ENCODE measurements at regions not wholly inside any gene's neighbourhood (a gene's known extent, or its start where the extent isn't known, plus 50 kb on each side); places are given as distances from the start of the nearest gene placed in this dataset.

DNA sequence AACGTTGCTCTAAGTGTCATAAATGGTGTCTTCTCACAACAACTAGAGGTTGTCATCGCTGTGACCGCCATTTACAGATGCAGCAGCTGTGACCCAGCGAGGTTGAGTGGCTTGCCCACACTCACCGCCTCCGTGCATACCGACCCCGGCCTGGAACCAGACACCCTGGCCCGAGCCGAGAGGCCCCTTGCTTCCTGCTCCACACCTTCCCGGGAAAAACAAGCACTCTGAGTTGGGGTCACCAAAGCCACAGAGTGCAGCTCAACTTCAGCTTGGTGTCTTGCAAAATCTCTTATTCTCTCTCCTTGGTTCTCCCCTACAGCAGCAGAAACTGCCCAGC is 115.7 kb upstream of the PPP2R2D start:
- DNase-seq (ENCODE audit: low read depth in 2 of 2, low spot score in 1 of 2): no peak

DNA sequence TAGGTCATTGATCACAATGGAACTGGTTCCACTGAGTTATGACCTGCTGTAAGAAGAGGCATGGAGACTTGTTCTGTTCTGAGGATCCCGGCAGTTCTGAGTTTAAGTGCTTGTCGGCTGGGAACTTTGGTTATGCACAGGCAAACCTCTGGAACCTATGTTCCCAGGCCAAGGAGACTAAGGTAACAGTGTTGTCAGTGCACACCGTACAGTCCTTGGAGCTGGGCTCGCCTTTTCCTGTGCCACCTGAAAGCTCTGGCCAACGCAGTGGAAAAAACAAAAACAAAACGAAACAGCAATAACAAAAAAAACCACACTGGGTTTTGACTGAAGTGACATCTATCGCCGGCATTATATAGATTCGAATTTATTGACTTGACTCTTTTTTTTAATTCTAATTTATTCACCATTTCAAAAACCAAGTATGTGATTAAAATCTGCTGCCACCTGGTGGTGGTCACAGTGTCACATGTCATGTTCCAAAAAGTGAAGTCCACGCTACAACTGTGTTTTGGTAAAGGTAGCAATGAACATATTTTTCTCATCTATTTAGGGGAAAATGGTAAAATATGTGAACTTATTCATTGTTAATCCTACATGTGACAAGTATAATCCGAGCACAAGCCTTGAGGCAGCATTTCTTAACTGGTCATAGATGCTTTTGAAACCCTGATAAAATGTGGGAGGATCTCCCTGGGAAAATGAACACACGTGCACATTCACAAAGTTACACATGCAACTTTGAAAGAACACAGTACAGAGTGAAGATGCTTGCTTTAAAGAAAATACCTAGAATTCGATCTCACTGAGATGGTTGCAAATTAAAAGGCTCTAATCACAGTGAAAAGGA is 113.8 kb upstream of the PPP2R2D start:
- no peak for DNase-seq (ENCODE audit: low read depth in 2 of 2, low spot score in 1 of 2)

DNA sequence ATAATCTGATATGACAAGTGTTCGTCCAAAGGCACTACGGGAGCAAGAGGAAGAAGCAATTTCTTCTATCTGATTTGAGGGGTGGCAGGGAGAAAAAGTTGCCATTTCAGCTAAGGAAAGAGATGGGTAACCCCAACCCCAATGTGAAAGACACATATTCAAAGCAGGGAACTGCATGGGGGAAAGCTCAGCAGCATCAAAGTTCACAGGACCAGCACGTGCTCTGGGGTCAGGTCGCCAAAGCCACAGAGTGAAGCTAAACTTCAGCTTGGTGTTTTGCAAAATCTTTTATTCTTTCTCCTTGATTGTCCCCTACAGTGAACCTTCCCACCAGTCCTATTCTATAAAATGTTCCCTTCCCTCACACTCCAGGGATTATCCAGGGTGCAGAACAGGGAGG is 112.8 kb upstream of the PPP2R2D start:
- DNase-seq (ENCODE audit: low read depth in 2 of 2, low spot score in 1 of 2): no peak

GRCh38 chr10:131788386-131788785 is 112.4 kb upstream of the PPP2R2D start:
- no peak for DNase-seq (ENCODE audit: low read depth in 2 of 2, low spot score in 1 of 2)

DNA sequence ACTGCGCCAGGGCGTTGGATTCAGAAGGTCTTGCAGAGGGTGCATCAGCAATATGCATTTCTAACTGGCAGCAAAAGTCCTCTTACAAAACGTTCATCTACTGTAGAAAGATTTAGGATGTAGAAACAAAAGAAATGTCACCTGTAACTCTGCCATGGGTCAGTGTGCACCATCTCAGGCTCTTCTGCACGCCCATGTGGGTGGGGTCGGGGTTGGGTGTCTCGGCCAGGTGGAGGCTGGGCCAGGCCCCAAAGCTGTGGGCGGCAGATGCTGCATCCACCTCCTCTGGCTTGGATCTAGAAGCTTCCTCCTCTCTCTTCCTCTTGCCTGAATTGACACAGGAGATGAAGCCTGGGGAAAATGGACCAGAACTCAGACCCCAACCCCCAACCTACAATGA is 111.3 kb upstream of the PPP2R2D start:
- no peak for DNase-seq (ENCODE audit: low read depth in 2 of 2, low spot score in 1 of 2)

DNA sequence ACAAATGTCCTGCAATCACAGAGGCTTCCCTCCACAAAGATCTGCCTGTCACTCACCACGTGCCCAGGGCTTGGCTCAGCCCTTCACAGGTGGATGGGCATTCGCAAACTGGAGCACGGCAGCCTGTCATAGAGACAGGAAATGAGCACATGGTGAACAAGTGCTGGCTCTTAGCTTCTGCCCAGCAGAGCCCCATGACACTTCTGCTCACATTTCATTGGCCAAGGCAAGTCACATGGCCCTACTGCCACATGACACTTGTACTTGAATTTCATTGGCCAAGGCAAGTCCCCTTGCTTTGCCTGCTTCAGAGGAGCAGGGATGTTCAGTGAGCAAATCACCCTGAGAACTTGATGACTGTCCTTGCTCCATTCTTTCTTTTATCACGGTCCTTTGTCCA is 110.8 kb upstream of the PPP2R2D start:
- no peak for DNase-seq (ENCODE audit: low read depth in 2 of 2, low spot score in 1 of 2)

DNA sequence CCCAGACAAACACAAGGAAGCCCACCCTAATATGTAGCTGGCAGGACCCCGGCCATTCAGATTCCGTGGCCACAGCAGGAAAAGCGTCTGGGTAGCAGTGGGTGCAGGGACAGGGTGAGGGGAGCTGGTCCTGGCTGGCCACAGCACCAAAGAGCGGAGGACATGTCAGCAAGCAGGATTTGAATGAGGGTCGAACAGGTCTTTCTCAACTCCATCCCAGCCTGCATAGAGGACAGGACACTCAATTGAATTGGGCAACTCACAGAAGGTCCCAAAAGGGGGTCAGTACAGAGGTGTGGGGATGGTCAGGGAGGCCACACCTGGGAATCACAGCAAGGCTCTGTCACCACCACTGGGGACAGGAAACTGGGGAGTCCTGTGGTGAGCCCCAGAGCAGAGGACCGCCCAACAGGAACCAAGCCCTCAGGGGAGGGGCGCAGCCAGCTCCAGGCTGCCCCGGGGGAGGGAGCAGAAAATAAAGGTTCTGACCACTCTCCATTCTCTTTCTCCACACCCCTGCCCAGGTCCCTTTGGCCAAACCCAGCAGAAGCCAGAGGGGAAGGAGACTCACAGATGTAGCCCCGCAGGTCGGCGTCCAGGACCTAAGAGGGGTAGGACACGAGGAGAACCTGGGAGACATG is 108.7 kb upstream of the PPP2R2D start:
- DNase-seq (ENCODE audit: low read depth in 2 of 2, low spot score in 1 of 2): no peak

DNA sequence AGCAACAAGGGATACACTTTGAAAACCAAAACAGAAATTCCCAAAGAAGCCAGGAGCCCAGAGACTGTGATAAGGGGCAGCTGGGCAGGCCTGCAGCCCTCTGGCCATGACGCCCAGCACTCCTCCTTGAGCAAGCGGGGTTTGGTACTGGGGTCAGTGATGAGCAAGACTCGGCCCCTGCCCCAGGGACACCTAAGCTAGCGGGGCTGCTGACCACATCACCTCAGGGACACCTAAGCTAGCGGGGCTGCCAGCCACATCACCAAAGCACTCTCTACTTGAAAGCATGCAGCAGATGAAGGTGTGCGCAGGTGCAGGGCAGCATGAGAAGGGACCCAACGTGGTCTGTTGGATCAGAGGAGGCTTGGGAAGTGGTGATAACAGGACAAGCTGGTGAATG is 108.0 kb upstream of the PPP2R2D start:
- DNase-seq (ENCODE audit: low read depth in 2 of 2, low spot score in 1 of 2): no peak

GRCh38 chr10:131795761-131796160 is 105.0 kb upstream of the PPP2R2D start:
- no peak for DNase-seq (ENCODE audit: low read depth in 2 of 2, low spot score in 1 of 2)

DNA sequence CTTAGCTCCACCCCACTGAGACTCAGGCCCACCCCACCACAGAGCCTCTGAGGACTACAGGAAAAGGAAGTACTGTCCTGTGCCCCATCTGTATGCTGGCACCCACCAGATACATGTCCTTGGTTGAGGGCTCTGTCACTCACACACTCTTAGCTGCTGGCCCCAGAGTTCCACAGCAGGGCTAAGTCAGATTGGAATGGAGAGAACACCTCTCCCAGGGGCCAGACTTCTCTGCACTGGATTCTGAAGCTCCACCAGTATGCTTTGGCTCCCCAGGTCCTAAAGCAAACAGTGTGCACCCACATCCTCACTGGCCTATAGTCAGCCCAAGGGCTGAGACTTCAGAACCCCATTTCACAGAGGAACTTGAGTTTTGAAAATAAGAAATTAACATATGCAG is 103.2 kb upstream of the PPP2R2D start:
- no peak for DNase-seq (ENCODE audit: low read depth in 2 of 2, low spot score in 1 of 2)

DNA sequence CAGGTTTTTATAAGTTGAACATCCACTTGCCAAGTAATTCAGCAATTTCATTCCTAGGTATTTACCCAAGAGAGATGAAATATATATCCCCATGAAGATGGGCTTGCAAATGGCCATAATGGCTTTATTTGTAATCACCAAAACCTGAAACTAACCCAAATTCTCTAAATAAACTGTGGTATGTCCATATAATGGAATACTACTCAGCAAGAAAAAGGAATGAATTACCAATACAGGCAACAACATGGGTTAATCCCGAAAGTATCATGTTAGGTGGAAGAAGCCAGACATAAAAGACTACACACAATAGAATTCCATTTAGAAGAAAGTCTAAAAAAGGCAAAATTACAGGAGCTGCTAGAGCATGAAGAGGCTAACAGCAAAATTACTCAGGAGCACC is 101.4 kb upstream of the PPP2R2D start:
- DNase-seq (ENCODE audit: low read depth in 2 of 2, low spot score in 1 of 2): no peak

GRCh38 chr10:131802156-131802915 is 98.5 kb upstream of the PPP2R2D start:
- no peak for DNase-seq (ENCODE audit: low read depth in 2 of 2, low spot score in 1 of 2)

DNA sequence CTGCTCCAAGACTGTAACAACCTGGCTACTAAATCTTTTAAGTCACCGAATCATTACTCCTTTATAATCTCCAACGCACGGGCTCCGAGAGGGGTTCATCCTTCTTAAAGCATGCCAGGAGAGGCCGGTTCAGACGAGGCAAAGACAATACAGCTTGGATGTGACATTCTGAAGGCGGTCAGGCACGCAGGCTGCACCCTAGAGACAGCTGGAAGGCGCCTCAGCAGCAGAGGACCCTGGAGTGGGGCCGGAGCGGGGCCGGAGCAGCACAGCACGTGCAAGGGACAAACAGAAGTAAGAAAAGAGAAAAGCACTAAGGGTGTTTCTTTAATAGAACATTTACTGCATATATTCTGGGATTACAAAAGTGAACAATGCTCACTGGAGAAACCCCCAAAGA is 97.8 kb upstream of the PPP2R2D start:
- DNase-seq (ENCODE audit: low read depth in 2 of 2, low spot score in 1 of 2): no peak

DNA sequence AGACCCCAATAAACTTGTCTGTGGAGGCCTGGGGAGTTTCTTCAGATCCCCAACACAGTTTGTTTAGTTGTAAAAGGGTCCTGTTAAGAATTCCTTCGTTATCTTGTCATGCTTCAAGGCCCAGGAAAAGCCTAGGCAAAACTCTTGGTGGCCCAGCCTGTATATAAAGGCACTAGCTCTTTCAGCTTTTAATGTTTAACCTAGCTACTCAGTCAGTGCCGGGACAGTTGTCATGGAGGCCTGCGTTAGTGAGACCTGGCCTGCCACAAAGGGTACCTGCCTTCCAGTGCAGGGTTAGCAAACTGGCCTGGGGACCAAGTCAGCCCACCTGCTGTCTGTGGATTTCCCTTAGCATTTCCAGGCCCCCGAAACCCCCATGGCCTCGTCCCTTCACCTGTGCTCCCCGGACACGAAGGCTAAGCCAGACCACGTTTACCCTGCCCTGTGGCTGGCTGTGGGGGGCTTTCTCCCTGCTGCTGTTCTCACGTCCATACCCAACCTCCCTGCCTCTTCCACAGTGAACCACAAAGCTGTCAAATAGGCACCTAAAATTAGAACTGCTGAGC is 96.9 kb upstream of the PPP2R2D start:
- no peak for DNase-seq (ENCODE audit: low read depth in 2 of 2, low spot score in 1 of 2)

- no peak for DNase-seq (ENCODE audit: low read depth in 2 of 2, low spot score in 1 of 2)
These were observed 96.1 kb upstream of the PPP2R2D start for GRCh38 chr10:131804551-131805295.

DNA sequence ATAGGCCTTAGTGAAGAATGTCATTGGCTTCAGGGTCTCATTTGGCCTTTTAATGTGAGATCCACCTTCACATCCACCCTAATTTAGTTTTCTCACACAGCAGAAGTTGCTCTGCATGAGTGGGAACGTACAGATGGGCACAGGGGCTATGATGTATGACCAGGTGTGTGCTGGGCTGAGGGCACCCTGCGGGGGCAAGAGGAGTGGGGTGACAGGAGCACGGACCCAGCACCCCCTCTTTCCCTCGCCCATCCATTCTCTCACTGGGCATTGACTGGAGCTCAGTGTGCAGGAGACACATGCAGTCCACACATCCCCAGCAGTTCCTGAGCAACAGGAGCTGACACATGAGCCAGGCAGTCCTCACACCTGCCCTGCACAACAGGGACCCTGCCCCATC is 95.1 kb upstream of the PPP2R2D start:
- no peak for DNase-seq (ENCODE audit: low read depth in 2 of 2, low spot score in 1 of 2)

DNA sequence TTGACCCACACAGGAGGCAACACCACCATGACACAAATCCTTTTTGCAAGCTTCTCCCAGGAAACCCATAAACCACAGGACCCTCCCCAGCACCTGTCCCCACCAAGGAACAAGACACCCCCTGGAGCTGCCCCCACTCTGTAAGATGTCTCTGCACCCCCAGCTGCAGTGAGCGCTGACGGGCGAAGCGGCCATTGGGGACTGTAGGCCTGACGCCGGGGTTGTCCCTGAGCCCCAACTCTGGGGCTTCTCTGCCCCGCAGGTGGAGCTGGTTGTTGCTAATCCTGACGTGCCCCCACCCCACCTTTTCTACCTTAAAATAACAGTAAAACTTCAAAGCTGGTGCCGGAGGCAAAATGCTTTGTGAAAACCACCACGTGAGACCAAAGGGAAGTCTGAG is 94.7 kb upstream of the PPP2R2D start:
- DNase-seq (ENCODE audit: low read depth in 2 of 2, low spot score in 1 of 2): no peak

DNA sequence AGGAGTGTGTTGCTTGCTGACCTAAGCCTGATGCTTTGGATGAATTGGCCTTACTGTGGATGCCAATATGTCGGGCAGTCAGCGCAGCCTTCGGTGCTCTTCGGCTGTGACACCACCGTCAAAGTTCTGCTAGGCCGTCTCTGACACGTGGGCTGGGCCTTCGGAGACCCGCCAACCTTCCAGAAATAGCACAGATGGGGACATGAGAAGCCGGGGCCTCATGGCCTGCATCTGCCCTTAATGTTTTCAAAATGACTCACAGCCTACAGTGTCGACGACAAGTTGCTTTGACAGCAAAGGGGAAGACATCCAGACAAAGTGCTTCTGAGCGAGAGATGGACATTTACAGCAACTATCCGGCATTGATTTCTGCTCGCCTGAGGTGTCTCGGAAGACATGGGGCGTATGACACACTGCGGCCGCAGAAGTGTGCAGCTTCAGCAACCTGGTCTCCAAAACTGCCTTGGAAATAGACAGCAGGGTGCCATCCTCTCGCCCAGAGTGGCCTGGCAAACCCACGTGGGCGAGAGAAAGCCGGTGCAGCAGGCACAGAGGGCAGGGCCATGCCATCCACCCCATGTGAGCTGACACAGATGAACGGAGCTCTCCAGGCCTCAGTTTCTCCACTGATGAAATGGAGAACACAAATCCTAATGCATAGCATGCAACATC is 94.0 kb upstream of the PPP2R2D start:
- no peak for DNase-seq (ENCODE audit: low read depth in 2 of 2, low spot score in 1 of 2)

DNA sequence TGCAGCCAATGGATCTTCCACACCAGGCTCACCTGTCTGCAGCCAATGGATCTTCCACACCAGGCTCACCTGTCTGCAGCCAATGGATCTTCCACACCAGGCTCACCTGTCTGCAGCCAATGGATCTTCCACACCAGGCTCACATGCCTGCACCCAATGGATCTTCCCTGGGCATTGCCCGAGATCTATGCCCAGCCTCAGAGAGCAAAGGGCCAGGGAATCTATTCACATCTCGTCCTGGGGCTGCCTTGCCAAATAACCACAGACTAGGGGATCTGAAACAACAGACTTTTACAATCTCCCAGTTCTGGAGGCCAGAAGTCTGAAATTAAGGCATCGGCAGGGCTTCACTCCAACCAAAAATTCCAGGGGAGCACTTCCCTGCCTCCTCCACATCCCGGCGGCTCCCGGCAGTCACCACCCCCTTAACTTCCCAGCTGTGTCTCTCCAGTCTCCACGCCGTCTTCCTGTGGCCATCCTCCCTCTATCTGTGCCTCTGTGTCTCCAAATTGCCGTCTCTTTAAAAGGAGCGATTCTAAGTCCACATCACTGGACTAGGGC is 92.4 kb upstream of the PPP2R2D start:
- no peak for DNase-seq (ENCODE audit: low read depth in 2 of 2, low spot score in 1 of 2)

GRCh38 chr10:131810036-131810804 is 90.6 kb upstream of the PPP2R2D start:
- no peak for DNase-seq (ENCODE audit: low read depth in 2 of 2, low spot score in 1 of 2)
